ENCODE measurements at regions not wholly inside any gene's neighbourhood (a gene's known extent, or its start where the extent isn't known, plus 50 kb on each side); places are given as distances from the start of the nearest gene placed in this dataset.

DNA sequence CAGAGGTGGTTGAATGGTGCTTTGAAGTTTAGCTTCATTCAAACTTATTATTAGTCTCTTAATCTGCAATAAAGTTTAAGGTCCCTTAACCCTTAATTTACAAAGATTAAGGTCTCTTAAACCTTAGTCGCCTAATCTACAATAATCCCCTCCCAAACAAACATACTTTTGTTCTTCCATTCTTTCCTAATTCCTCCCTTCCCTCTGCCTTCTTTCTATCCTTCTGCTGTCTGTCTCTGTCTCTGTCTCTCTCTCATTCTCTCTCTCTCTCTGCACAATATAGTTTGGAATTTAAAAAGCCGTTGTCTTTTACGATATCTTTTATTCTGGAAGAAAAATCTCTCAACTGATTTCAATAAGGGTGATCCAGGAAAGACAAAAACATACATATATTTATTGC, 1096.8 kb upstream of the ATXN8OS start:
- Histone ChIP-seq H3K27me3 (replicated peaks in 1 of 7) (no peaks in the 10 kb centered on the region), H3K9me3 (peaks cover 0 to 18% (median 0%) of the 10 kb centered on the region in 8 donors), H3K4me3 (no peak overlapping the region), H3K4me1 (no peaks in the 10 kb centered on the region), H3K36me3 (no peaks in the 10 kb centered on the region), H3K27ac (no peak overlapping the region)
- intact Hi-C loops (cut with DNase I; ENCODE audit: low total_unique reads), result no loop called here
- TF ChIP-seq POLR2AphosphoS5 (IDR thresholded peaks at IDR 0.05), result no peak
- TF ChIP-seq, protein P1, sequence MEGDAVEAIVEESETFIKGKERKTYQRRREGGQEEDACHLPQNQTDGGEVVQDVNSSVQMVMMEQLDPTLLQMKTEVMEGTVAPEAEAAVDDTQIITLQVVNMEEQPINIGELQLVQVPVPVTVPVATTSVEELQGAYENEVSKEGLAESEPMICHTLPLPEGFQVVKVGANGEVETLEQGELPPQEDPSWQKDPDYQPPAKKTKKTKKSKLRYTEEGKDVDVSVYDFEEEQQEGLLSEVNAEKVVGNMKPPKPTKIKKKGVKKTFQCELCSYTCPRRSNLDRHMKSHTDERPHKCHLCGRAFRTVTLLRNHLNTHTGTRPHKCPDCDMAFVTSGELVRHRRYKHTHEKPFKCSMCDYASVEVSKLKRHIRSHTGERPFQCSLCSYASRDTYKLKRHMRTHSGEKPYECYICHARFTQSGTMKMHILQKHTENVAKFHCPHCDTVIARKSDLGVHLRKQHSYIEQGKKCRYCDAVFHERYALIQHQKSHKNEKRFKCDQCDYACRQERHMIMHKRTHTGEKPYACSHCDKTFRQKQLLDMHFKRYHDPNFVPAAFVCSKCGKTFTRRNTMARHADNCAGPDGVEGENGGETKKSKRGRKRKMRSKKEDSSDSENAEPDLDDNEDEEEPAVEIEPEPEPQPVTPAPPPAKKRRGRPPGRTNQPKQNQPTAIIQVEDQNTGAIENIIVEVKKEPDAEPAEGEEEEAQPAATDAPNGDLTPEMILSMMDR (IDR thresholded peaks at IDR 0.05 in 8 of 11, conservative IDR thresholded peaks at IDR 0.05 in 3 of 11), result no peak
- TF ChIP-seq POLR2A (IDR thresholded peaks at IDR 0.05), result no peak
- WGBS, 5 donors, result 90 to 96% (median 92%) methylated on average over 3 of the region's 3 CpGs
- no peak for DNase-seq

DNA sequence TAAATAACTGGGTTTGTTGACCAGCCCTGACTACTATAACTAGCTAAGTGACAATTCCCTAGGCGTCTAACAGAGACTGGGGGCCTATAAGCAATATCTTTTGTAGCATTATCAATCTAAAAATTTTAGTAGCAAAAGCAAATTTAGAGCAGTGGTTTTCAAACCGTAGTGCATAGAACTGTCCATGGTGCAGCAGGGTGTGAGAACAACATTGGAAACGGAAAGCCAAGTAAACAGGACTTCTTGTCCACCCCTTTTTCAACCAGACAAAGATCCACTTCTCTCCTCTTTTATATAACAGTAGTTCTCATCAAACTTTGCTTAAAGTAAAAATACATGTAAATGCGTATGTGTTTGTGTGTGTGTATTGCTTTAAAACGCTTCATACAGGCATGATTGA, 1099.1 kb upstream of the ATXN8OS start:
- Histone ChIP-seq H3K9me3 (peaks cover 0 to 19% (median 5%) of the 10 kb centered on the region in 8 donors), H3K27ac (no peak overlapping the region), H3K4me3 (no peak overlapping the region), H3K27me3 (replicated peaks in 1 of 7) (no peaks in the 10 kb centered on the region), H3K36me3 (no peaks in the 10 kb centered on the region), H3K4me1 (no peaks in the 10 kb centered on the region)
- DNase-seq, result no peak
- WGBS, 5 donors, result 80 to 88% (median 88%) methylated on average over 5 of the region's 5 CpGs
- intact Hi-C loops (cut with DNase I; ENCODE audit: low total_unique reads), result no loop called here
- TF ChIP-seq POLR2A (IDR thresholded peaks at IDR 0.05) (no peak), POLR2AphosphoS5 (IDR thresholded peaks at IDR 0.05) (no peak)
- TF ChIP-seq, protein P1 (IDR thresholded peaks at IDR 0.05 in 8 of 11, conservative IDR thresholded peaks at IDR 0.05 in 3 of 11), result no peak

DNA sequence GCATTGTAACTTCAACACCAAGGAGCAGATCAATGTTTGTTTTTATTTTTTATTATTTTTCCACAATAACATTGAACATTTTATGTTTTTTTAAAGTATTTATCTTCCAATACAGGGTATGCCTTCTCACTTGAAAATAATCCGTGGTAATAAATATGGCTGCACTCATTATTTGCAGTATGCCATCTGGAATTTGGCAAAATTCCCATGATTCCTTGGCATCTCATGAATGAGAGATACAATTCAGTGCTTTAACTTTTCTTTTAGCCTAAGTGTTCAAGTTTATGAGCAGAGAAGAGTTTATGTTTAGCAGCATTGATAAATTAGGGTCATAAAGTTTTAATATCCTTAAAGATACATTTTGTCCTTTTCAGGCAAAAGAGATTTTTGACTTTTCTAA, 1109.6 kb upstream of the ATXN8OS start:
- no peak for DNase-seq
- WGBS, 5 donors, result 82 to 90% (median 86%) methylated on average over 1 of the region's 1 CpG
- no peaks in the 10 kb centered on the region for H3K4me1 ChIP-seq

DNA sequence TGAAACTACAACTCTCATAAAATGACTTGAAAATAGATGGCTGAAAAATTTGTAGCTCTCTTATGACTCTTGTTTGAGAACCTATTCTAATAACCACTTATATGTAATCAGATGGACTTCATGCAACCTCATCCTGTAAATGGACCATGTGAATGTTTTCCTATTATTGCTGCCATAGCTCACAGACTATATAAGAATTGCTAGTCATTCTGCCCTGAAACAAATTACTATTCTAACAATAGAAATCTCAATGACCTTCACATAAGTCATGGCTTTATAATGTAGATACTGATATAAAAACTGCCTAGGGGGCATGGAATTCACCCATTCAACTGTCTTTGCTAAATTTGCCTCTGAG, 1111.0 kb upstream of the ATXN8OS start:
- TF ChIP-seq POLR2AphosphoS5 (IDR thresholded peaks at IDR 0.05), result no peak
- TF ChIP-seq, protein P1 (IDR thresholded peaks at IDR 0.05 in 8 of 11, conservative IDR thresholded peaks at IDR 0.05 in 3 of 11), result no peak
- no peak for TF ChIP-seq POLR2A (IDR thresholded peaks at IDR 0.05)
- no peaks in the 10 kb centered on the region for H3K27me3 ChIP-seq (replicated peaks in 1 of 7)
- H3K9me3 ChIP-seq, result peaks cover 0 to 27% (median 15%) of the 10 kb centered on the region in 8 donors
- H3K4me1 ChIP-seq, result no peaks in the 10 kb centered on the region
- DNase-seq, result no peak
- intact Hi-C loops (cut with DNase I; ENCODE audit: low total_unique reads), result no loop called here
- H3K4me3 ChIP-seq, result no peak overlapping the region
- no peak overlapping the region for H3K27ac ChIP-seq
- H3K36me3 ChIP-seq, result no peaks in the 10 kb centered on the region

More for the DNA sequence above, 1109.6 kb upstream of the ATXN8OS start:
- Histone ChIP-seq H3K27ac (no peak overlapping the region), H3K9me3 (peaks cover 0 to 39% (median 28%) of the 10 kb centered on the region in 8 donors), H3K36me3 (no peaks in the 10 kb centered on the region), H3K27me3 (replicated peaks in 1 of 7) (no peaks in the 10 kb centered on the region), H3K4me3 (no peak overlapping the region)
- intact Hi-C loops (cut with DNase I; ENCODE audit: low total_unique reads), result no loop called here
- TF ChIP-seq POLR2AphosphoS5 (IDR thresholded peaks at IDR 0.05), result no peak
- TF ChIP-seq, protein P1 (IDR thresholded peaks at IDR 0.05 in 8 of 11, conservative IDR thresholded peaks at IDR 0.05 in 3 of 11), result no peak
- TF ChIP-seq POLR2A (IDR thresholded peaks at IDR 0.05), result no peak

Measured in spleen (tissue), 11 donors.